ENCODE measurements at regions not wholly inside any gene's neighbourhood (a gene's known extent, or its start where the extent isn't known, plus 50 kb on each side); places are given as distances from the start of the nearest gene placed in this dataset.

DNA sequence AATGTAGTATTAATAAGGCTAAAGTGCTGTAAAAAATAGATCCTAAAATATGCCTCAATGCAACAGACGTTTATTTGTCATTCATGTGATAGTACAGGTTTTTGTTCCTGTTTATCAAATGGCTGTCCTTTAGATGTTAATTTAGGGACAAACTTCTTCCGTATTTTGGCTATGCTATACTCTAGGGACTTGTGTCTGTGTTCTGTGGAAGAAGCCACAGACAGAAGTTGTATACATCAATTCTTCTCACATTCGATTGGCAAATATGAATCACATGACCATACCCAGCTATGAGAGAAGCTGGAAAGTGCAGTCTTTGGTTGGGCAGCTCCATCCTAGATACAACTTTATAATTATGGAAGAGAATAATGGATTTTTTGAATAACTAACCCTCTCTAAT, 232.7 kb upstream of the SNX7 start:
- POLR2A ChIA-PET = no interaction called here

DNA sequence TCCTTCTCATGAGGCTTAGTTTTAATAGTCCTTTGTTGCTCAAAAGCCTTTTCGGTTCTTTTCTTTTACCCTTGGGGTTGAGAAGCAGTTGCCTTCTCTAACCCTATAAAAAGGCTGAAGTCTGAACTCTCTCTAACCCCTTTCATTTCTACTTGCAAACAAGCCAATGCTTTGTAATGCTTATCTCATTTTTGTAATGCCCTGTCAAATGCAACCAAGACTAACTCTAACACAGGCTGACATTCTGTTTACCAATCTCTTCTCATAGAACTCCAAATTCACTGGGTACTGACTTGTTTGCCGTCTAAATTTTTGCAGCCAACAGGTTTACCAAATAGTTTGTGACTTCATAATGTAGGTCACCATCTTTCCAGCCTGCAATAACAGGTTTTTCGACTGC, 233.9 kb upstream of the SNX7 start:
- ChIA-PET CTCF (no interaction called here), POLR2A (no interaction called here)

More for the DNA sequence above, 232.7 kb upstream of the SNX7 start:
- CTCF ChIA-PET = no interaction called here

GRCh38 chr1:98426092-98426491, 235.4 kb upstream of the SNX7 start:
- POLR2A ChIA-PET = no interaction called here
- CTCF ChIA-PET = no interaction called here

DNA sequence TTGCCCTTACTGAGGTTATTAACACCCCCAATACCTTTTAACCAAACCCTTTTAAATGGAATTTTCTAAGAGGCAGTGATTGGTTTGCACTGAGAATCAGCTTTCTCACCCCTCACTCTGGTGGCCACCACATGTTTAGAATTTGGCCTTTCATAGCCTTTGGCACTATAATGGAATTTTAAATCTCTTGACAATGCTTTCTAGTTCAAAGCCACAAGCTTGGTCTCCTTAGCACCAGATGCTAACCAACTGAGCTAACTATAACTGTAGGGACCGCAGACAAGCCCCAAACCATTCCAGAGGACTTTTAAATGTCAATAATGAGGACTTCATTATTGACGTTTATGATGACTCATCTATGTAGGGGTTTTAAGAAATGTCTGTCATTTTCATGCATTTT, 238.7 kb upstream of the SNX7 start:
- POLR2A ChIA-PET = interaction anchor here (0.8 kb wide), 1 partner anchor 1449 kb away, joined by 3 read pairs; no protein-coding TSS in a partner anchor
- CTCF ChIA-PET = no interaction called here

DNA sequence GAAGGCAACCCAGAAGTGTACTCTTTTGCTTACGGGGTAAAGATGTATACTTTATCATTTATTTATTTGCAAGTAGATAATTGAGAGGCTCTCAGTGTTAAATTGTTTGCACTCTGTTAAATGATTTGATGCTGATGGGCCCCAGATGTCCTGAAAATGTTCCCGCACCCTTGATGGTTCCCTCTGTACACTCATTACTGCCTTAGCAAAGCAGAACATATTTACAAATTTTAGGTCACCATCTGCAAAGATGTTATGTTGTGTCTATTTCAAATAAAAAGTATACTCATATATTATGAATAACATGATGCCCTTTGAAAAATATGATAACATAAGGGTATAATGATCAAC, 240.5 kb upstream of the SNX7 start:
- CTCF ChIA-PET = no interaction called here
- POLR2A ChIA-PET = no interaction called here

- CTCF ChIA-PET = no interaction called here
- POLR2A ChIA-PET = no interaction called here
Observed at GRCh38 chr1:98420376-98421084, 241.0 kb upstream of the SNX7 start.

DNA sequence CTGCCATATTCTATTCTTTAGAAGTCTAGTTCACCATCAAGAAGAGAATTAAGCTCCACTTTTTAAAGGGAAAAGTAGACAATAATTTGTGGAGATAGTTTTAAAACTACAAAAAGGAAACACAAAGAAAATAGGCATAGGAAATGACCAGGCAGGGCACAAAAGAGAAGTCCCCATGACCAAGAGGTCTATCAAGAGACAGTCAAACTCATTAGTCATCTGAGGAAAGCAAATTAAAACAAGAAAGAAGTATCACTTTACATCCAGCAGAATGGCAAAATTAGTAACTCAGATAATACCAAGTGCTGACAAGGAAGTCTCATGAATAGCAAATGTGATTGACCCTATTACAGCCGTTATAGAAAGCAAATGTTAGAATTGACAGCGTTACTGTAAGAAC, 243.7 kb upstream of the SNX7 start:
- ChIA-PET POLR2A (no interaction called here), CTCF (no interaction called here)

DNA sequence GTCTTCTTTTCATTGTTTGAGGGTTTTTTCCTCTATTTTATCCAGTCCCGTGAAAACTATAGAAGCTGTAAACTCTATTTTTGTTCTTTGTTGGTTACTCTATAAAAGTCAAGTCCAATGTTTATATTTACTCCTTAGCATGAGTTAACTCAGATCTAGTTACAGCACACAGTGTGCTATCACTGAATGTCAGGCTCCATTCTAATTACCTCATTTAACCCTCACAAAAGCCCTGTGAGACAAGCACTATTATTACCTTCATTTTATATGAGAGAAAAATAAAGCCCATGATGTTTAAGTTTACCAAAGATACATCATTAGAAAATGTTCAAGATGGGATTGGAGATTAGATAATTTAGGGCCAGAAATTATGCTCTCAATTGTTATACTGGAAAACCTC, 251.4 kb upstream of the SNX7 start:
- CTCF ChIA-PET = interaction anchor here (1.0 kb wide), 1 partner anchor 13 kb away, joined by 4 read pairs; no protein-coding TSS in a partner anchor
- POLR2A ChIA-PET = no interaction called here

GRCh38 chr1:98406352-98407088, 255.0 kb upstream of the SNX7 start:
- ChIA-PET POLR2A (no interaction called here), CTCF (no interaction called here)

GRCh38 chr1:98405581-98406074, 255.9 kb upstream of the SNX7 start:
- CTCF ChIA-PET = no interaction called here

DNA sequence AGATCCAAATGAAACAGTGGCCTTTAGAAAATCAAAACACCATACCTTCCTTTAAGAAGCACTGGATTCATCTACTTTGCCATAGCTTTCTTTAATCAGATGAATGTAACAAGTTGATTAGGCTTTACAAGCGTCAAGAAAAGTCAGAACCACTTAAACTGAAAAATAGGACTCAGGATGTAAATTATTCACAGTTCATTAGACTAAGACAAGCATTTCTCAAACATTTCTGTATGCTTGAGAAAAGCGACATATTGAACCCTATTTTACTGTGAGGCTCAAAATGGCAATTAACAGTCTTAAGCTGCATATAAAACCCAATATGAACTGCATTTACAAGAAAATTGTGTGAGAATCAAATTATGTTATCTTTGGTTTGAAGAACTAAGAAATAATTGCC, 256.7 kb upstream of the SNX7 start:
- CTCF ChIA-PET = no interaction called here

More at GRCh38 chr1:98405581-98406074, 255.9 kb upstream of the SNX7 start:
- POLR2A ChIA-PET = no interaction called here

GRCh38 chr1:98403963-98404480, 257.5 kb upstream of the SNX7 start:
- CTCF ChIA-PET = no interaction called here

More for the DNA sequence above, 256.7 kb upstream of the SNX7 start:
- POLR2A ChIA-PET = no interaction called here

DNA sequence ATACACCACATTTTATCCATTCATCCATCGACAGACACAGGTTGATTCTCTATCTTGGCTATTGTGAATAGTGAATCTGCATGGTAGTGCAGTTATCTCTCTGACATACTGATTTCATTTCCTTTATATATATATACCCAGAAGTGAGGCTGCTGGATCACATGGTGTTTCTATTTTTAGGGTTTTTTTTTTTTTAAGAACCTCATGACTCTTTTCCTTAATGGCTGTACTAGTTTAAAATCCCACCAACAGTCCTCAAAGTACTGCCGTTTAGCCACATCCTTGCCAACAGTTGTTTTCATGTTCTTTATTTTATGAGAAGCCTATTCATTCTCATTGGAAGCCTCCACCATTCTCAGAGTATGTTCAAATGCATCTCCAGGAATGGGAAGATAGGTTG, 258.7 kb upstream of the SNX7 start:
- CTCF ChIA-PET = no interaction called here
- POLR2A ChIA-PET = no interaction called here

More at GRCh38 chr1:98403963-98404480, 257.5 kb upstream of the SNX7 start:
- POLR2A ChIA-PET = no interaction called here

- POLR2A ChIA-PET = no interaction called here
- CTCF ChIA-PET = no interaction called here
Observed at GRCh38 chr1:98400446-98400845, 261.1 kb upstream of the SNX7 start.

DNA sequence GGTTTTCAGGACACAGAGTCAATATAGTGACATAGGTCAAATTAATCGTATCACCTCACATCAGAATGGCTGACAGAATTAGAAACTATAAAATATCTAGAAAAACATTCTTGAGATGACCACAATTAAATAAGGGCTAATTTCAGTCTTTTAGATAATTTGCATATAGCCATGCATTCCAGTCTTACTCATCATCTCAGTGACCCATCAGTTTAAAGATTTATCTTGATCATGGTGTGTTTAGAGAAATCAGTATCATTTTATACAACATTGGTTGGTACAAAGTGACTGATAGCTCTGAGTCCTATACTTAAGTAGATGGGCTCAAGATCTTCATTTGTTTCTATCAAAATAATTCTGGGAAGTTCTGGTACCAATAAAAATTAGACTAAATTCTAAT, 262.3 kb upstream of the SNX7 start:
- ChIA-PET CTCF (no interaction called here), POLR2A (no interaction called here)

GRCh38 chr1:98398649-98399048, 262.9 kb upstream of the SNX7 start:
- POLR2A ChIA-PET = no interaction called here
- CTCF ChIA-PET = no interaction called here

GRCh38 chr1:98398092-98398491, 263.4 kb upstream of the SNX7 start:
- CTCF ChIA-PET = interaction anchor here (0.7 kb wide), 1 partner anchor 398 kb away, joined by 4 read pairs; no protein-coding TSS in a partner anchor
- POLR2A ChIA-PET = no interaction called here

DNA sequence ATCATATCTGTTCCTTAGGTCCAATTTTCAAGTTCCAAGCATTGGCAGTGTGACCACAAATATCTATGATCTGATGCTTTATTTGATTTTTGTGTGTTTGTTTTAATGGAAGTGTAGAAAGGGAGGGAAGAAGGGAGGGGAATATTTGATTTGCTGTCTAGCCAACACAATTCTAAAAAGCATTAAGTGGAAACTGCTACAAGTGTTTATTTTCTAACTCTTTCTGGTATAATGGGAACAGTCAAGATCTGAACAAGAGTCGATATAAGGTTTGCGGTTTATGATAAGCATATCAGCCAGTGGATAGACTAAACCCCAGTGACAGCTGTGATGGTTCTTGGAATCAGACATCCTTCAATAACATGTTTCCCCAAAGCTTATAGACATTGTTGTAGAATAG, 267.8 kb upstream of the SNX7 start:
- ChIA-PET POLR2A (no interaction called here), CTCF (no interaction called here)

DNA sequence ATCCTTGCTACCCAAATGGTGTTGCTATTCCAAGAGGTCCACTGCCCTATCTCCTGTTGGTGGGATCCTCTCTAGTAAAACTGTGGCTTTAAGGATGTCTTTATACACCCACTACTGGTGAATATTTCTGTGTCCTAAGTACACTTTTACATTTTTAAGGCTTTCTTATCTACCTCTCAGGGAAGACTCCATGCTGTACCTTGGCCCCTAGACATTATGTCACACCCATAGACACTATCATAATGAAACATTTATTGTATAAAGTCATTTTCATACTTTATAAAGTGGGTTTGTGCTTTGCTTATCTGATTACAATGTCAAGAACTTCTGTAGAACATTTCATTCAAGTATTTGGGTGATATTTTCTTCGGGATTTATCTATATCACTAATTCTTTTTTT, 270.3 kb upstream of the SNX7 start:
- POLR2A ChIA-PET = no interaction called here
- CTCF ChIA-PET = no interaction called here

DNA sequence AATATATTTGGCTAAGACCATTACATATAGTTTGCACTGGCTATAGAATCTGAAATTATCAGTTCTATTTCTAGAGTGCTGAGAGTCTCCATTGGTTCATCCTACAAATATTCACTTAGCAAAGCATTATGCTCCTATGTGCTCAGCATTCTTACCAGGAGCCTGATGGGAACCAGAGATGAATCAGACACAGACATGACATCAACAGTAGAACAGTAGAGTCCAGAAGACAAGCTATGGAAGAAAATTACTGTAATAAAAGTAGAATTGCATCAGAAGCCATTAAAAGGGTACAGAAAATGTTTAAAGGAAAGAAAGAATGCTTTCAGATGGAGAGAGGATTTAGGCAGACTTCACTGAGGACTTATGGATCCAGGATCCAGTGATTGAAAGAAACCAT, 271.7 kb upstream of the SNX7 start:
- ChIA-PET CTCF (no interaction called here), POLR2A (no interaction called here)

DNA sequence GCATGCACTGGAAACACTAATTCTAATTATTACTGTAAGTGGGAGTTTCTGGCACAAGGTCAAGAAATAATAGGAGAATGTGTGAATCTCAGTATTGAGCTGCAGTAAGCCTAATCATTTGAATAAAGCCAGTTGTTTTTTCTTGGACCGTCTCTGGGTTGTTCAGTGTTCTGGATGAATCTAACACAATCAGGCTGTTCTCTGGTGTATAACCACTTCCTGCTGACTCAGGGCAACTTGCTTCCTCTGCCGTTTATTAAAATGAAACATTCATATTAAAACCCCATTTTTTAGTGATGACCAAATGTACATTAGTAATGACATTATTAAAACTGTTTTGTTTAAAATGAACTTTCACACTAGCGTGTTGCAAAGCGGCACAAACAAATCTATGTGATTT, 273.1 kb upstream of the SNX7 start:
- ChIA-PET POLR2A (no interaction called here), CTCF (no interaction called here)

GRCh38 chr1:98387701-98388100, 273.8 kb upstream of the SNX7 start:
- ChIA-PET POLR2A (no interaction called here), CTCF (no interaction called here)

Measured in activated CD8-positive, alpha-beta memory T cell treated with anti-CD3 and anti-CD28 coated beads for 36 hours (primary cell).